BLaER1 treated with 17β-estradiol and CSF1 and Interleukin-3, amounts not matched to agents 10 nM and 100 nM (cell line): ENCODE measurements at regions not wholly inside any gene's neighbourhood (a gene's known extent, or its start where the extent isn't known, plus 50 kb on each side); places are given as distances from the start of the nearest gene placed in this dataset.

Experiments used
- H3K27ac ChIP-seq, 11 experiments: shearing (Covaris generic); formaldehyde crosslinking; 2 replicates each; pipeline ENCODE4 v1.8.1; 2022
- H3K27me3 ChIP-seq, 11 experiments: shearing (Covaris generic); formaldehyde crosslinking; 2 replicates each; pipeline ENCODE4 v1.8.1; 2022
- H3K36me3 ChIP-seq, 11 experiments: shearing (Covaris generic); formaldehyde crosslinking; 2 replicates each; pipeline ENCODE4 v1.8.1; 2022
- H3K4me1 ChIP-seq, 10 experiments: shearing (Covaris generic); formaldehyde crosslinking; 2 replicates each; pipeline ENCODE4 v1.8.1; 2022
- H3K4me2 ChIP-seq, 11 experiments: shearing (Covaris generic); formaldehyde crosslinking; 2 replicates each; pipeline ENCODE4 v1.8.1; 2022
- H3K4me3 ChIP-seq, 10 experiments: shearing (Covaris generic); formaldehyde crosslinking; 2 replicates each; pipeline ENCODE4 v1.8.1; 2022
- H3K9ac ChIP-seq, 11 experiments: shearing (Covaris generic); formaldehyde crosslinking; 2 replicates each; pipeline ENCODE4 v1.8.1; 2022
- H3K9me3 ChIP-seq, 11 experiments: shearing (Covaris generic); formaldehyde crosslinking; replicated peaks in 1 of 11; 2 replicates each; pipeline ENCODE4 v1.8.1; 2022
- H4K20me1 ChIP-seq, 11 experiments: shearing (Covaris generic); formaldehyde crosslinking; 2 replicates each; pipeline ENCODE4 v1.8.1; 2022
- Cebpa-rat ChIP-seq, 11 experiments: shearing (Covaris generic); IDR thresholded peaks; 2 replicates each; pipeline ENCODE4 v1.8.1; 2022

GRCh38 chr10:4147245-4147644 is 362.2 kb upstream of the KLF6 start:
- Histone ChIP-seq H3K27me3 (no peaks in the 10 kb centered on the region), H3K4me3 (no peak overlapping the region), H3K9ac (no peak overlapping the region), H3K36me3 (0 out of 22 replicates have a peak, but pooled peaks cover 0 to 6% (median 0%) of the 10 kb centered on the region in 11 experiments), H3K27ac (no peak overlapping the region), H3K4me1 (peaks cover 0 to 14% (median 5%) of the 10 kb centered on the region in 10 experiments; a peak in 4 of 20 replicates), H3K4me2 (no peak overlapping the region), H4K20me1 (no peaks in the 10 kb centered on the region), H3K9me3 (peaks cover 36 to 51% (median 43%) of the 10 kb centered on the region in 11 experiments)
- no peak for TF ChIP-seq Cebpa-rat (IDR thresholded peaks at IDR 0.05)

- no peaks in the 10 kb centered on the region for H4K20me1 ChIP-seq
- H3K4me2 ChIP-seq: peak overlapping the region in 2 of 11 experiments; percentile 5 to 15; a peak in 3 of 22 replicates
- no peak overlapping the region for H3K9ac ChIP-seq
- no peak overlapping the region for H3K27ac ChIP-seq
- TF ChIP-seq Cebpa-rat (IDR thresholded peaks at IDR 0.05): no peak
- no peaks in the 10 kb centered on the region for H3K27me3 ChIP-seq
- peaks cover 0 to 14% (median 5%) of the 10 kb centered on the region in 10 experiments; a peak in 4 of 20 replicates for H3K4me1 ChIP-seq
- peaks cover 41 to 60% (median 51%) of the 10 kb centered on the region in 11 experiments for H3K9me3 ChIP-seq
- peaks cover 0 to 6% (median 0%) of the 10 kb centered on the region in 11 experiments; a peak in 1 of 22 replicates for H3K36me3 ChIP-seq
- H3K4me3 ChIP-seq: no peak overlapping the region
Measured at GRCh38 chr10:4144817-4145216, 359.8 kb upstream of the KLF6 start.

GRCh38 chr10:4141471-4141870 is 356.5 kb upstream of the KLF6 start:
- Histone ChIP-seq H3K27me3 (no peaks in the 10 kb centered on the region), H3K36me3 (no peaks in the 10 kb centered on the region; a peak in 1 of 22 replicates), H3K9ac (no peak overlapping the region), H3K4me3 (no peak overlapping the region), H4K20me1 (no peaks in the 10 kb centered on the region), H3K27ac (no peak overlapping the region), H3K9me3 (peaks cover 23 to 49% (median 33%) of the 10 kb centered on the region in 11 experiments), H3K4me2 (no peak overlapping the region), H3K4me1 (peaks cover 7 to 19% (median 10%) of the 10 kb centered on the region in 10 experiments)
- no peak for TF ChIP-seq Cebpa-rat (IDR thresholded peaks at IDR 0.05)

GRCh38 chr10:4138146-4138721 is 353.2 kb upstream of the KLF6 start:
- TF ChIP-seq Cebpa-rat (IDR thresholded peaks at IDR 0.05): no peak
- no peaks in the 10 kb centered on the region for H3K27me3 ChIP-seq
- no peak overlapping the region for H3K9ac ChIP-seq
- H3K4me1 ChIP-seq: peaks cover 19 to 40% (median 31%) of the 10 kb centered on the region in 10 experiments
- no peaks in the 10 kb centered on the region for H4K20me1 ChIP-seq
- H3K27ac ChIP-seq: no peak overlapping the region
- no peak overlapping the region for H3K4me2 ChIP-seq
- peaks cover 20 to 53% (median 30%) of the 10 kb centered on the region in 11 experiments for H3K9me3 ChIP-seq
- H3K36me3 ChIP-seq: no peaks in the 10 kb centered on the region; a peak in 1 of 22 replicates
- no peak overlapping the region for H3K4me3 ChIP-seq

GRCh38 chr10:4137299-4137698 is 352.3 kb upstream of the KLF6 start:
- Histone ChIP-seq H3K27me3 (no peaks in the 10 kb centered on the region), H3K4me1 (peaks cover 28 to 50% (median 41%) of the 10 kb centered on the region in 10 experiments), H3K9ac (no peak overlapping the region), H3K4me2 (peak overlapping the region in 6 of 11 experiments; percentile 59 to 82 (median 70); a peak in 8 of 22 replicates), H3K36me3 (no peaks in the 10 kb centered on the region; a peak in 1 of 22 replicates), H3K27ac (0 out of 22 replicates have a peak overlapping the region, but pooled peaks of 2 of the 11 experiments have one; percentile 11 to 58), H4K20me1 (no peaks in the 10 kb centered on the region), H3K9me3 (peaks cover 20 to 53% (median 30%) of the 10 kb centered on the region in 11 experiments), H3K4me3 (no peak overlapping the region)
- TF ChIP-seq Cebpa-rat (IDR thresholded peaks at IDR 0.05): no peak

- Histone ChIP-seq H4K20me1 (no peaks in the 10 kb centered on the region), H3K4me2 (peak overlapping the region; percentile 59 to 87 (median 68)), H3K9me3 (peaks cover 14 to 43% (median 20%) of the 10 kb centered on the region in 11 experiments), H3K27me3 (no peaks in the 10 kb centered on the region), H3K4me3 (no peak overlapping the region), H3K9ac (peak overlapping the region in 2 of 11 experiments; percentile 10 to 13; a peak in 3 of 22 replicates), H3K27ac (peak overlapping the region in 10 of 11 experiments; percentile 21 to 100 (median 38); a peak in 19 of 22 replicates), H3K4me1 (peaks cover 37 to 57% (median 47%) of the 10 kb centered on the region in 10 experiments), H3K36me3 (no peaks in the 10 kb centered on the region; a peak in 1 of 22 replicates)
- TF ChIP-seq Cebpa-rat (IDR thresholded peaks at IDR 0.05): no peak
Measured at GRCh38 chr10:4136121-4136520, 351.1 kb upstream of the KLF6 start.

GRCh38 chr10:4132216-4132556 is 347.2 kb upstream of the KLF6 start:
- Histone ChIP-seq H4K20me1 (no peaks in the 10 kb centered on the region), H3K9ac (peak overlapping the region; percentile 81 to 98 (median 86)), H3K4me1 (peaks cover 66 to 92% (median 81%) of the 10 kb centered on the region in 10 experiments), H3K4me3 (peak overlapping the region in 4 of 10 experiments; percentile 10 to 37 (median 25); a peak in 5 of 20 replicates), H3K27ac (peak overlapping the region; percentile 95 to 100 (median 98)), H3K27me3 (no peaks in the 10 kb centered on the region), H3K4me2 (peak overlapping the region; percentile 77 to 88 (median 83)), H3K36me3 (no peaks in the 10 kb centered on the region), H3K9me3 (peaks cover under 1 to 29% (median 23%) of the 10 kb centered on the region in 11 experiments; a peak in 18 of 22 replicates)
- TF ChIP-seq Cebpa-rat (IDR thresholded peaks at IDR 0.05): no peak

GRCh38 chr10:4131407-4132215 is 346.6 kb upstream of the KLF6 start:
- Histone ChIP-seq H4K20me1 (no peaks in the 10 kb centered on the region), H3K4me3 (peak overlapping the region in 7 of 10 experiments; percentile 20 to 46 (median 29); a peak in 10 of 20 replicates), H3K27ac (peak overlapping the region; percentile 95 to 100 (median 98)), H3K9ac (peak overlapping the region; percentile 81 to 98 (median 86)), H3K4me2 (peak overlapping the region; percentile 77 to 92 (median 83)), H3K4me1 (peaks cover 60 to 94% (median 78%) of the 10 kb centered on the region in 10 experiments), H3K27me3 (no peaks in the 10 kb centered on the region), H3K9me3 (peaks cover 2 to 35% (median 29%) of the 10 kb centered on the region in 11 experiments), H3K36me3 (no peaks in the 10 kb centered on the region)
- peak in 3 of 11 experiments; percentile 40 to 90 (median 82); a peak in 7 of 22 replicates for TF ChIP-seq Cebpa-rat (IDR thresholded peaks at IDR 0.05)

GRCh38 chr10:4130685-4131084 is 345.7 kb upstream of the KLF6 start:
- peak; percentile 41 to 99 (median 95); a peak in 21 of 22 replicates for TF ChIP-seq Cebpa-rat (IDR thresholded peaks at IDR 0.05)
- Histone ChIP-seq H3K4me2 (peak overlapping the region; percentile 77 to 92 (median 83)), H3K9ac (peak overlapping the region; percentile 81 to 98 (median 86))

More at GRCh38 chr10:4130685-4131084, 345.7 kb upstream of the KLF6 start:
- Histone ChIP-seq H4K20me1 (no peaks in the 10 kb centered on the region), H3K9me3 (peaks cover 12 to 44% (median 38%) of the 10 kb centered on the region in 11 experiments), H3K4me3 (peak overlapping the region in 7 of 10 experiments; percentile 9 to 46 (median 29); a peak in 11 of 20 replicates), H3K27me3 (no peaks in the 10 kb centered on the region), H3K27ac (peak overlapping the region; percentile 95 to 100 (median 98)), H3K36me3 (no peaks in the 10 kb centered on the region), H3K4me1 (peaks cover 51 to 94% (median 69%) of the 10 kb centered on the region in 10 experiments)
